ENCODE measurements at regions not wholly inside any gene's neighbourhood (a gene's known extent, or its start where the extent isn't known, plus 50 kb on each side); places are given as distances from the start of the nearest gene placed in this dataset.

DNA sequence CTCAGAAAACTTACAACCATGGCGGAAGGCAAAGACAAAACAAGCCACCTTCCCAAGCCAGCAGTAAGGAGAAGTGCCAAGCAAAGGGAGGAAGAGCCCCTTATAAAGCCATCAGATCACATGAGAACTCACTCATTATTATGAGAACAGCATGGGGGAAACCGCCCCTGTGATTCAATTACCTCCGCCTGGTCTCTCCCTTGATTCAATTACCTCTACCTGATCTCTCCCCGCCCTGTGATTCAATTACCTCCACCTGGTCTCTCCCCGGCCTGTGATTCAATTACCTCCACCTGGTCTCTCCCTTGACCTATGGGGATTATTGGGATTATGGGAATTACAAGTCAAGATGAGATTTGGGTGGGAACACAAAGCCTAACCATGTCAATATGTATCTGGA is 467.3 kb upstream of the FTMT start:
- no peak overlapping the region for H2AFZ ChIP-seq (ENCODE audit: low read depth, low read length)
- H3K9ac ChIP-seq (ENCODE audit: insufficient read depth in 1 of 2, low read depth in 2 of 2, low read length in 2 of 2): no peak overlapping the region
- H3K36me3 ChIP-seq (ENCODE audit: control insufficient read depth, insufficient read depth, low read length): no peaks in the 10 kb centered on the region
- POLR2A ChIA-PET: no interaction called here
- no peaks in the 10 kb centered on the region for H4K20me1 ChIP-seq (replicated peaks; ENCODE audit: control insufficient read depth, insufficient read depth, low read length)
- ATAC-seq (no peak), DNase-seq (ENCODE audit: extremely low read depth in 1 of 4, low spot score in 3 of 4) (no peak), FAIRE-seq (no peak)
- no peaks in the 10 kb centered on the region for H3K27me3 ChIP-seq (ENCODE audit: control insufficient read depth in 2 of 2, insufficient read depth in 2 of 2, low read length in 2 of 2)
- H3K4me2 ChIP-seq (ENCODE audit: insufficient read depth, low read length): no peak overlapping the region
- WGBS (ENCODE audit: insufficient coverage, low coverage, missing lambda C conversion rate): 22% methylated on average over 5 of the region's 5 CpGs
- no TSS peak for BruUV-seq (replicated peaks)
- H3K79me2 ChIP-seq (ENCODE audit: control insufficient read depth, insufficient read depth, low read length): no peaks in the 10 kb centered on the region
- H3K27ac ChIP-seq (ENCODE audit: extremely low read depth, low read depth, low read length): no peak overlapping the region
- no peaks in the 10 kb centered on the region for H3K9me1 ChIP-seq (ENCODE audit: control insufficient read depth, insufficient read depth, low read length)
- H3K4me1 ChIP-seq (replicated peaks in 1 of 2; ENCODE audit: control insufficient read depth in 2 of 2, insufficient read depth in 2 of 2, low read length in 2 of 2): no peaks in the 10 kb centered on the region
- H3K4me3 ChIP-seq: no peak overlapping the region
- no peaks in the 10 kb centered on the region; the same call in 1 of the 2 replicates for H3K9me3 ChIP-seq (replicated peaks; ENCODE audit: control insufficient read depth, insufficient read depth, low read depth, low read length)
- in situ Hi-C loops (cut with MboI): no loop called here
- CTCF ChIA-PET (ENCODE audit: low intra/inter-chr PET ratio): no interaction called here
- intact Hi-C loops (cut with micrococcal nuclease): no loop called here
- TF ChIP-seq TAF1 (IDR thresholded peaks at IDR 0.05; ENCODE audit: control insufficient read depth, extremely low read depth, insufficient read depth, low read length, severe bottlenecking) (no peak), PCBP2 (IDR thresholded peaks at IDR 0.05; ENCODE audit: low read depth, low read length, poor library complexity, severe bottlenecking) (no peak), GABPB2 (CRISPR knock-in tag; conservative IDR thresholded peaks at IDR 0.05) (no peak), ZNF354B (CRISPR knock-in tag; IDR thresholded peaks at IDR 0.05) (no peak), ZFP30 (CRISPR knock-in tag; IDR thresholded peaks at IDR 0.05; ENCODE audit: borderline replicate concordance) (no peak), FOSL1 (tag; conservative IDR thresholded peaks at IDR 0.05) (no peak), MTF1 (CRISPR knock-in tag; IDR thresholded peaks at IDR 0.05; ENCODE audit: borderline replicate concordance) (no peak), PHB2 (IDR thresholded peaks at IDR 0.05; ENCODE audit: low read depth) (no peak), CLOCK (CRISPR knock-in tag; IDR thresholded peaks at IDR 0.05; ENCODE audit: borderline replicate concordance) (no peak), FOXK2 (conservative IDR thresholded peaks at IDR 0.05 in 1 of 2, IDR thresholded peaks at IDR 0.05 in 1 of 2; ENCODE audit: low read depth in 2 of 2) (no peak), U2AF2 (optimal IDR thresholded peaks at IDR 0.05; ENCODE audit: low read depth, low read length) (no peak), TCF7 (IDR thresholded peaks at IDR 0.05; ENCODE audit: borderline replicate concordance) (no peak), HDAC1 (IDR thresholded peaks at IDR 0.05) (no peak), ZNF584 (CRISPR knock-in tag; IDR thresholded peaks at IDR 0.05; ENCODE audit: low read depth) (no peak)
- TF ChIP-seq, protein P1, sequence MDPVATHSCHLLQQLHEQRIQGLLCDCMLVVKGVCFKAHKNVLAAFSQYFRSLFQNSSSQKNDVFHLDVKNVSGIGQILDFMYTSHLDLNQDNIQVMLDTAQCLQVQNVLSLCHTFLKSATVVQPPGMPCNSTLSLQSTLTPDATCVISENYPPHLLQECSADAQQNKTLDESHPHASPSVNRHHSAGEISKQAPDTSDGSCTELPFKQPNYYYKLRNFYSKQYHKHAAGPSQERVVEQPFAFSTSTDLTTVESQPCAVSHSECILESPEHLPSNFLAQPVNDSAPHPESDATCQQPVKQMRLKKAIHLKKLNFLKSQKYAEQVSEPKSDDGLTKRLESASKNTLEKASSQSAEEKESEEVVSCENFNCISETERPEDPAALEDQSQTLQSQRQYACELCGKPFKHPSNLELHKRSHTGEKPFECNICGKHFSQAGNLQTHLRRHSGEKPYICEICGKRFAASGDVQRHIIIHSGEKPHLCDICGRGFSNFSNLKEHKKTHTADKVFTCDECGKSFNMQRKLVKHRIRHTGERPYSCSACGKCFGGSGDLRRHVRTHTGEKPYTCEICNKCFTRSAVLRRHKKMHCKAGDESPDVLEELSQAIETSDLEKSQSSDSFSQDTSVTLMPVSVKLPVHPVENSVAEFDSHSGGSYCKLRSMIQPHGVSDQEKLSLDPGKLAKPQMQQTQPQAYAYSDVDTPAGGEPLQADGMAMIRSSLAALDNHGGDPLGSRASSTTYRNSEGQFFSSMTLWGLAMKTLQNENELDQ (CRISPR knock-in tag; IDR thresholded peaks at IDR 0.05; ENCODE audit: borderline replicate concordance): no peak
- TF ChIP-seq, protein P2, sequence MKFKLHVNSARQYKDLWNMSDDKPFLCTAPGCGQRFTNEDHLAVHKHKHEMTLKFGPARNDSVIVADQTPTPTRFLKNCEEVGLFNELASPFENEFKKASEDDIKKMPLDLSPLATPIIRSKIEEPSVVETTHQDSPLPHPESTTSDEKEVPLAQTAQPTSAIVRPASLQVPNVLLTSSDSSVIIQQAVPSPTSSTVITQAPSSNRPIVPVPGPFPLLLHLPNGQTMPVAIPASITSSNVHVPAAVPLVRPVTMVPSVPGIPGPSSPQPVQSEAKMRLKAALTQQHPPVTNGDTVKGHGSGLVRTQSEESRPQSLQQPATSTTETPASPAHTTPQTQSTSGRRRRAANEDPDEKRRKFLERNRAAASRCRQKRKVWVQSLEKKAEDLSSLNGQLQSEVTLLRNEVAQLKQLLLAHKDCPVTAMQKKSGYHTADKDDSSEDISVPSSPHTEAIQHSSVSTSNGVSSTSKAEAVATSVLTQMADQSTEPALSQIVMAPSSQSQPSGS (CRISPR knock-in tag; IDR thresholded peaks at IDR 0.05): no peak

Data from K562 (cell line).